Lung (tissue), 12 donors: ENCODE measurements at regions not wholly inside any gene's neighbourhood (a gene's known extent, or its start where the extent isn't known, plus 50 kb on each side); places are given as distances from the start of the nearest gene placed in this dataset. TPM values are rescaled to one million over a fixed set of nuclear protein-coding genes. Genes with fewer than 3 reads are reported as not detected.

ENCODE experiments used
- ATAC-seq: fragments of 200-7000 bp; cut with Tn5 transposase; one replicate; pipeline ENCODE4 v1.9.1; 2020; ENCODE audit warnings: moderate number of reproducible peaks; ENCODE audit not compliant: insufficient read depth, low FRiP score
- DNase-seq, 3 donors: peaks; one replicate each; pipeline ENCODE4 v3.0.0-alpha.2; 2013 to 2017
- H3K27ac ChIP-seq, 2 donors: one replicate each; pipeline ENCODE4 v1.5.1; 2013; ENCODE audit warnings: mild to moderate bottlenecking in 2 of 2, moderate library complexity in 2 of 2, control low read depth in 1 of 2, inconsistent platforms in 1 of 2, low read depth in 1 of 2, low read length in 1 of 2
- H3K27me3 ChIP-seq, 3 donors: one replicate each; pipeline ENCODE4 v1.5.1; 2013; ENCODE audit warnings: low read length in 2 of 3; ENCODE audit not compliant: control insufficient read depth in 3 of 3, insufficient read depth in 3 of 3
- H3K36me3 ChIP-seq, 4 donors: one replicate each; pipeline ENCODE4 v1.5.1; 2013; ENCODE audit warnings: low read length in 4 of 4, mild to moderate bottlenecking in 1 of 4, moderate library complexity in 1 of 4; ENCODE audit not compliant: control insufficient read depth in 4 of 4, insufficient read depth in 4 of 4
- H3K4me1 ChIP-seq, 5 donors: one replicate each; pipeline ENCODE4 v1.5.1; 2013; ENCODE audit warnings: low read length in 5 of 5, mild to moderate bottlenecking in 2 of 5, moderate library complexity in 1 of 5; ENCODE audit not compliant: control insufficient read depth in 5 of 5, insufficient read depth in 5 of 5
- H3K4me3 ChIP-seq: one replicate; pipeline ENCODE4 v1.5.1; 2013; ENCODE audit warnings: mild to moderate bottlenecking, control low read depth, moderate library complexity
- H3K9ac ChIP-seq, 2 donors: one replicate each; pipeline ENCODE4 v1.5.1; 2013; ENCODE audit warnings: low read length in 2 of 2, control low read depth in 1 of 2; ENCODE audit not compliant: insufficient read depth in 1 of 2
- H3K9me3 ChIP-seq, 4 donors: one replicate each; pipeline ENCODE4 v1.5.1; 2013; ENCODE audit warnings: low read length in 3 of 4, mild to moderate bottlenecking in 1 of 4, moderate library complexity in 1 of 4; ENCODE audit not compliant: control insufficient read depth in 4 of 4, insufficient read depth in 3 of 4
- WGBS, 2 donors: extraction: QIAGEN DNeasy Blood & Tissue Kit; methylation state at CpG; one replicate each; pipeline ENCODE4 v1.1.7; 2013; 5-methylcytosine and 5-hydroxymethylcytosine counted together
- small RNA-seq: library from RNA; depleted of rRNA; stranded (forward); fragments of <200 nt; gene quantifications from one replicate; pipeline ENCODE3, GENCODE V24; 2014; ENCODE audit warnings: low replicate concordance
- TF ChIP-seq, protein P1 (sequence below): IDR thresholded peaks from 2 replicates; pipeline ENCODE4 v1.5.1; 2012; ENCODE audit warnings: mild to moderate bottlenecking; ENCODE audit errors: control extremely low read depth, extremely low read depth
- donor health status: control.
- donor health status: control.
- donor health status: Bipolar disorder and iron deficiency.
- donor health status: healthy.
- donor health status: DM: yes; HTN: yes; CAD: no.

DNA sequence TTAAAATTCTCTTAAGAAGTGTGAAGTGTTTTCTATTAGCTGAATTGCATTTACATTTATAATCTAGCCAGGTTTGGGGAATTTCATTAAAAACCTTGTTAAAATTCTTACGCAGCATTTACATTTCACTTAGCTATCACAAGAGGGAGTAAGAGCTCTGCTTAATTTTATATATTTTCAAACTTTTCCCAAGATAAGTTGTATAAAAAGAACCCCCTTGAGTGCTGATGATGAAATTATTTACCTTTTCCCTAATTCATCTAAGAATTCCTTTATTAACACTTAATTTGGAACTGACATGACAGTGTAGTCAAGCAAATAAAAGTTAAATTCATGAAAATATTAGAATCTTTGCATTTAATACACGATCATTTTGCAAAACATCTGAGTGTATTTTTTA, 54.2 kb upstream of the ZSWIM2 start:
- Histone ChIP-seq H3K9ac (no peak overlapping the region), H3K9me3 (no peaks in the 10 kb centered on the region), H3K27ac (no peak overlapping the region), H3K4me1 (no peaks in the 10 kb centered on the region), H3K4me3 (no peak overlapping the region), H3K36me3 (no peaks in the 10 kb centered on the region), H3K27me3 (no peaks in the 10 kb centered on the region)
- WGBS, 2 donors, result 61% methylated on average over 2 of the region's 2 CpGs
- ATAC-seq (no peak), DNase-seq (peak in 2 of 3 donors; percentile 38 to 41)
- TF ChIP-seq, protein P1, sequence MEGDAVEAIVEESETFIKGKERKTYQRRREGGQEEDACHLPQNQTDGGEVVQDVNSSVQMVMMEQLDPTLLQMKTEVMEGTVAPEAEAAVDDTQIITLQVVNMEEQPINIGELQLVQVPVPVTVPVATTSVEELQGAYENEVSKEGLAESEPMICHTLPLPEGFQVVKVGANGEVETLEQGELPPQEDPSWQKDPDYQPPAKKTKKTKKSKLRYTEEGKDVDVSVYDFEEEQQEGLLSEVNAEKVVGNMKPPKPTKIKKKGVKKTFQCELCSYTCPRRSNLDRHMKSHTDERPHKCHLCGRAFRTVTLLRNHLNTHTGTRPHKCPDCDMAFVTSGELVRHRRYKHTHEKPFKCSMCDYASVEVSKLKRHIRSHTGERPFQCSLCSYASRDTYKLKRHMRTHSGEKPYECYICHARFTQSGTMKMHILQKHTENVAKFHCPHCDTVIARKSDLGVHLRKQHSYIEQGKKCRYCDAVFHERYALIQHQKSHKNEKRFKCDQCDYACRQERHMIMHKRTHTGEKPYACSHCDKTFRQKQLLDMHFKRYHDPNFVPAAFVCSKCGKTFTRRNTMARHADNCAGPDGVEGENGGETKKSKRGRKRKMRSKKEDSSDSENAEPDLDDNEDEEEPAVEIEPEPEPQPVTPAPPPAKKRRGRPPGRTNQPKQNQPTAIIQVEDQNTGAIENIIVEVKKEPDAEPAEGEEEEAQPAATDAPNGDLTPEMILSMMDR, result no peak

Small RNAs in the stretch of these regions (small RNA-seq; reads per million reads assigned to genes)
- gene RN7SKP42 (not detected), gene RNU6-989P (not detected)
